Activated CD8-positive, alpha-beta memory T cell treated with anti-CD3 and anti-CD28 coated beads for 36 hours (primary cell): ENCODE measurements at regions not wholly inside any gene's neighbourhood (a gene's known extent, or its start where the extent isn't known, plus 50 kb on each side); places are given as distances from the start of the nearest gene placed in this dataset.

ENCODE experiments used
- CTCF ChIA-PET: fragments of 350-600 bp; sonication (Branson Sonifier 250); formaldehyde crosslinking; loops from one replicate; lab custom pipeline; 2021; ENCODE audit warnings: antibody characterized with exemption; lab: Charles Lee
- POLR2A ChIA-PET: fragments of 350-600 bp; sonication (Branson Sonifier 250); formaldehyde crosslinking; loops from one replicate; lab custom pipeline; 2021; ENCODE audit warnings: antibody characterized with exemption; lab: Charles Lee

DNA sequence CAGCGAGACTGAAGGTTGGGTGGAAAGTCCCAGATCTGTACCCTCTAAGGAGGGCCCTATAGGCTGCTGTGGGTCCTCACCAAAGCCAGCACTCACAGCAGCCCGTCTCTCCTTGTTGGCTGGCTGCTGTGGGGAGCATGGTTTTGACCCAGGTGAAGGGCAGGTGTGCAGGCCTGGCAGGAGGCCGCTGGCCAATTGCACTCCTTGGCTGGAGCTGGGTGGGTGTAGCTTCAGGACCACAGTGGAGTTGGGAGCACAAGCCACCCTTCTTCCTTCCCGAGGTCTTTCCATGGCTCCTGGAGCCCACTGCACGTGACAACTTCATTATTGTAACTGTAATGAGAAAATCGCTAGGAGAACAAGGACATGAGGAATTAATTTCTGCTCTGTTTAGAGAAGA is 287.7 kb upstream of the FOXQ1 start:
- ChIA-PET CTCF (no interaction called here), POLR2A (no interaction called here)

DNA sequence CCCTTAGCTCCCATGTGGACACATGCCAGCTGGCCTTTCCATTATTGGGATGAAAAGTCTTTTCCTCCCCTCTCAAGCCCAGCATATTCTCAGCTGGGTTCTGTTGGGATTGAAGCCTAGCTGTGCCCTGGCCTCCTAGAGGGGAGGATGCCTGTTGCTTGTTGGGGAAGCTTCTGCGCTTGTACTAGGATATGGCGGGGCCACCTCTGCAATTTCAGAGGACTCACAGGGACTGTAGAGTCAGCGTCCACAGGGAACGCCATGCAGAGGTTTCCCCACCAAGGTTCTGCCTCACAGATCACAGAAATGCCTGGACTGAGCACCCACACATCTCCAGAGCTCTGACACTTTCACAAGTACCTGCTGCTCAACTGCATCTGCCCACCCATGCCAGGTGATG is 288.7 kb upstream of the FOXQ1 start:
- ChIA-PET CTCF (interaction anchor here (0.6 kb wide), 1 partner anchor 631 kb away, joined by 3 read pairs; no protein-coding TSS in a partner anchor), POLR2A (no interaction called here)

DNA sequence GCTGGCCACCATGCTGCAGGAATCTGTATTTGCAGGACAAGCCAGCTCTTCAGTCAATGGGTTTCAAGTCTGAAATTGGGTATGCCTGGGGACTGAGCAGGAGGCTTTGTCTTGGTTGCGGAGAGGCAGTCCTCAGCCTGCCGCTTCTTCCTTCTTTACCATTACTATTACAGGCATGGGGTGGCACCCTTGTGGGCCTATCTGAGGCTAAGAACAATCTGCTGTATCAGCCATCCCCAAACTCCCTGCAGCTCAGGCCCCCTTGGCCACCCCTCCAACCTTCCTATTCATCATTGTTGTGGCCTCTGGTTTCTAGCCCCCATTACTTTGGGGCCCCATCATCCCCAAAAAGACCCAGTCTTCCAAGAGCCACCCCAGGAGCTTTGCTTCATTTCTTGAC is 289.2 kb upstream of the FOXQ1 start:
- POLR2A ChIA-PET = no interaction called here
- CTCF ChIA-PET = no interaction called here

DNA sequence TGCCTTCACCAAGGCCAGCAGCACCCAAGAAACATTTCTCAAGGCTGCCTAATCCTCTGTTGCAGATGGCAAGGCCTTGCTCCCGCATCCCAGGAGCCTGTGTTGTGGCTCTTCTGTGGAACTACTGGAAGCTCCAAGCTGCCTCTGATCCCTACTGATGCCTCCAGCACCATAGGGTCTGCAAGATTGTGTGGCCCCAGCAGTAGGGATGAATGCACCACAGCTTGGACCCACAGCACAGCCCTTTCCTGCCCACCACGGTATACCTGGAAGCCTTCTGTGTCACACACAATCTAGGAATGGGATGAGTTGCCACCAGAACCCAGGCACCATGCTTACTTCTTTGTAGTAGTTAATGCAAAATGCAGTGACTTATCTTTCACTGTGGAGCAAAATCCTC is 291.1 kb upstream of the FOXQ1 start:
- POLR2A ChIA-PET = no interaction called here
- CTCF ChIA-PET = no interaction called here

DNA sequence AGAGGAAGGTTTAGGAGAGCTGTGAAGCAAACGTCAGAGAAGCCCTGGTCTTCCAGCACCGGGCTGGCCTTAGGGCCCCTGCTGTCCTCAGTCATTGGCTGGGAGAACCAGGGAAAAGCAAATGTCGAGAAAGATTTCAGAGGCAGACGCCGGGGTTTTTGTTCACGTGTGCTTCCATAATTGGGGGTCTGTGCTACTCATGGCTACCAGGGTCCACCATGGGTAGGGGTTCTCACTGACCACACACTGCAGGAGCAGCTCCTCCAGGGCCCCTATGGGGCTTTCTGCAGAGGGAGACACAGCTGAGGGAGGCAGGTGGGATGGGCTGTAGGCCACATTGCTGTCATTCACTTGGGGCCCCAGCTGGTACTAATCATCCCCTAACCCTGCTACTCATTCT is 291.8 kb upstream of the FOXQ1 start:
- ChIA-PET POLR2A (no interaction called here), CTCF (no interaction called here)

DNA sequence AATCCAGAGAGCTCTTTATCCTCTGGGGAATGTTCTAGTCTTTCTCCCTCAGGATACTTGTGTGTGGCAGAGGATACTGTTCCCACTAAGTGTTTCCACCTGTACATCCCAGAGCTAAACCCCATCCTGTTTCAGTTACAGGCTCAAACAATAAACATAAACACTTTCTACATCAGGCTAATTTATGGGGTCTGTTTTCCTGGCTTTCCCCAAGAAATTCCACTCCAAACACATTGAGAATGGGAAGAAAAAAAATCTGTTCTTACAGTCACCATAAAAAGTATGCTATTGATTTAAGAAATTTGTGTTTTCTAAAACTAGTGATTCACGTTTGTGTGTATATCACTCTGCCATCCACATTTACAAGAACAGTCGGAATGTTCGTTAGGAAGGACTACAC is 293.9 kb upstream of the FOXQ1 start:
- POLR2A ChIA-PET = no interaction called here

DNA sequence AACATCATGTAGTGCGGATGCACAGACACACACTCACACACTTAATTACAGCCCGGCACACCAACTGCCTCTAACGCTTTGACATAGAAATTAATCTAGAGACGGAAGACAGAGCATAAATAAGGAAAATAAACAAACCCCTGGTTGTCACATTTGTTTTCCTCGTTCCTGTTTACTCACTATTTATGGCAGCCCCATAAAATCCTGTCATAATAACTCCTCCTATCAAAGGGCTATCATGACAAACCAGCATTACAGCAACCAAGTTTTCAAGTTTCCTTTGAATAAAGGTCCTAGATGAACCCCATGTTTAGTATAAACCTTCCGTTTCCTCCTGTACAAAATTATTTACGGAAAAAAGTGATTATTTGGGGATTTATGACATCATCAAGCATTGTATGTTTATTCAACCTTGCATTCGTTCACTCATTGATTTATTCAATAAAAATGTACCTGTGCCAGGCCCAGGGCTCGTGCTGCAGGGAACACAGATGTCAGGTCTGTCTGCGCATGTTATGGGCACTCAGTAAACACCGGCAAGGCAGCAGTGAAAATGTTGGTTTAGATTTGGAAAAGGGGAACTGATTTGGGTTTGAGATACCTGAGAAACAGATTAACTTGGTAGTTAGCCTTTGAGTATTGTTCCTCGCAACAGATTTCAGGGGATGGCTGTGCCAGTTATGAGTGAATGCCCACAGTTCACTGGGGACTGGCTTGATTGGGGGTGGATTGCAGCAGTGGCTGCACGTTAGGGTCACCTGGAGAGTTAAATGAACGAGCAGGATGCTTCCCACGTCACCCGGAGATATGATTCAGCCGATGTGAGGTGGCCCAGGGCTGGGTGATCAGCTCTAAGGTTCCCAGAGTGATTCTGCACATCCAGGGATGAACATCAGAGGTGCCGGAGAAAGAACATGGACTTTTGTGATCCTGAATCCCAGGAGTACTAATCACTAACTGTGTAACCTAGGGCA is 295.3 kb upstream of the FOXQ1 start:
- POLR2A ChIA-PET = no interaction called here
- CTCF ChIA-PET = no interaction called here

More for the DNA sequence above, 293.9 kb upstream of the FOXQ1 start:
- CTCF ChIA-PET = no interaction called here

DNA sequence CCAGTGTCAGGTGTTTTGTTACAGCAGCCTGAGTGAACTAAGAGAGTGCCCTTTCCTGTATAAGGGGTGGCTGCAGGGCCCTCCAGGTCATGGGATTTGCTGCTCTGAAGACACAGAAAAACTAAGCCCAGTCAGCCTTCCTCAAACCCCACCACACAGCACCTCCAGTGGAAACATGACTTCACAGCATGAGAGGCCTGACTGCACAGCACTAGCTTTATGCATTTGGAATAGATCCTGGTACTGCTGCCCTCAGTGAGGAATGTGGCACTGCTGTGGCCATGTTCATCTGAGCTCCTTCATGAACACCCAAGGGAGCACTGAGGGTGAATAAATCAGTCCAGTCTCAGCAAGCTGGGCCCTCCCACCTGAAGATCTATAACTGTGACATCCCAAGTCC is 296.1 kb upstream of the FOXQ1 start:
- ChIA-PET POLR2A (no interaction called here), CTCF (no interaction called here)

DNA sequence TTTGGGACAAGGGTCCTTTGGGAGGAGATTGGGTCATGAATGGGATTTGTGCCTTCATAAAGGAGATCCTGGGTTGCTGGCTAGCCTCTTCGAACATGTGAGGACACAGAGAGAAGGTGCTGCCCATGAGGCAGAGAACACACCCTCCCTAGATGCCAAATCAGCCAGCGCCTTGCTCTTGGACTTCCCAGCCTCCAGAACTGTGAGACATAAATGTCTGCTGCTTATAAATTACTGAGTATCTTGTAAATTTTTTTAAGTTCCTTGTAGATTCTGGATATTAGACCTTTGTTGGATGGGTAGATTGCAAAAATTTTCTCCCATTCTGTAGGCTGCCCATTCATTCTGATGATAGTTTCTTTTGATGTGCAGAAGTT is 297.5 kb upstream of the FOXQ1 start:
- ChIA-PET CTCF (no interaction called here), POLR2A (no interaction called here)

DNA sequence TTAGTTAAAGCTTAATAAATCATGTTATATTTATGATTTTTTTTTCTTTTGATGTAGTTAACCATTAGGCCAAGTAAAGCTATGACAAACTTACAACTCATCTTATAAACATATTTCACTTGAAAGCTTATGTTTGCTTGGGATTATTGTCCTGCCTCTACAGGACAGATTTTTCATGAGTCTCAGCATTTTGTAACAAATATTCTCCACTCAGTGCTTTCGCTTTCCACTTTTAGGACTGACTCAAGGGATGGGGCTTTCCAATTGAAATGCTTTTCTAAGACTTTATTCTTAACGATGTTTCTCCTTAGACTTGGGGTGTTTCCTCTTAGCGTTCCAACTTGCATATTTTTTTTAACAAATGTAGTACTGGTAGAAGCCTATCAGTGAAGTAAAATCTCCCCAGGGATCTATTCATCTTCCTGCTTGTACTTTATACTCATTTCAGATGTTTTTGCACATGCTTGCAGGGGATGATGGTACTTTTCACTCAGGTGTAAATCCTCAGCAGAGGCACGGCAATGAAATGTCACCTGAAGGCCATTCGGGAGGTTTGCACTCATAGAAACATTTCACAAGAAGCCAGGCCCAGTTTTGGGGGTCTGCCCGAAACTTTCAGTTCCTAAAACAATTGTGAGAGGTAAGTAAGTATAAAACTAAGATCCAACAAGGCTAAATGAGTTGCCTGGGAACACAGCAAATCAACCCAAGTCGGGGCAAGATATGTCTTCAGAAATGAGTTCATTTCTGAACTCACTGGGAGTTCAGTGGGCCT is 298.1 kb upstream of the FOXQ1 start:
- POLR2A ChIA-PET = no interaction called here
- CTCF ChIA-PET = no interaction called here

DNA sequence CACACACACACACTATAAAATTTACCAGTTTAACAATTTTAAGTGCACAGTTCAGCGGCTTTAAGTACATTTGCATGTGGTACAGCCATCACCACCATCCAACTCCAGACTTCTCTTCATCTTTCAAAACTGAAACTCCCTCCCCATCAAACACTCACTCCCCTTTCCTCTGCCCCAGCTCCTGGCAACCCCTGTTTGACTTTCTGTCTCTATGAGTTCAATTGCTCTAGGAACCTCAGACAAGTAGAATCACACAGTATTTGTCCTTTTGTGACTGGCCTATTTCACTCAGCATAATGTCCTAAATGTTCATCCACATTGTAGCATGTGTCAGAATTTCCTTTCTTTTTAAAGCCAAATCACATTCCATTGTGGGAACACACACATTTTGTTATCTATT is 302.8 kb upstream of the FOXQ1 start:
- ChIA-PET CTCF (no interaction called here), POLR2A (no interaction called here)

DNA sequence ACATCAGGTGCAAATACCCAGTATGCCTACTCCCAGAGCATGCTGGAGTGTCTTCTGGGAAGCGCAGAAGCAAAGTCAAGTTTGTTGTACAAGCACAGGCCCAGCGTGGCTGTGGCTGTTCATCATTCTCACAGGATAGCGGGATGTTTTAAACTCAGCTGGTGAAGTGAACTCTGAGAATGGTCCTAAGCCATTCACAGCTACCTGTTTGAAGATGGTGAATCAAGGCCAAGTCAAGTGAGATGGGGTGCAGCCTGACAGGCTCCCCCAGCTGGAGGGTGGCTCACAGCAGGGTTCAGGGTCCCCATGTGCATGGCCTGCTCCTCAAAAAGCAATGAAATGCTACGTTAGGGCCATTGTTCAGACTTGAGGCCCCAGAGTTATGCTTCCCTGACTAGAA is 304.7 kb upstream of the FOXQ1 start:
- ChIA-PET POLR2A (no interaction called here), CTCF (no interaction called here)

DNA sequence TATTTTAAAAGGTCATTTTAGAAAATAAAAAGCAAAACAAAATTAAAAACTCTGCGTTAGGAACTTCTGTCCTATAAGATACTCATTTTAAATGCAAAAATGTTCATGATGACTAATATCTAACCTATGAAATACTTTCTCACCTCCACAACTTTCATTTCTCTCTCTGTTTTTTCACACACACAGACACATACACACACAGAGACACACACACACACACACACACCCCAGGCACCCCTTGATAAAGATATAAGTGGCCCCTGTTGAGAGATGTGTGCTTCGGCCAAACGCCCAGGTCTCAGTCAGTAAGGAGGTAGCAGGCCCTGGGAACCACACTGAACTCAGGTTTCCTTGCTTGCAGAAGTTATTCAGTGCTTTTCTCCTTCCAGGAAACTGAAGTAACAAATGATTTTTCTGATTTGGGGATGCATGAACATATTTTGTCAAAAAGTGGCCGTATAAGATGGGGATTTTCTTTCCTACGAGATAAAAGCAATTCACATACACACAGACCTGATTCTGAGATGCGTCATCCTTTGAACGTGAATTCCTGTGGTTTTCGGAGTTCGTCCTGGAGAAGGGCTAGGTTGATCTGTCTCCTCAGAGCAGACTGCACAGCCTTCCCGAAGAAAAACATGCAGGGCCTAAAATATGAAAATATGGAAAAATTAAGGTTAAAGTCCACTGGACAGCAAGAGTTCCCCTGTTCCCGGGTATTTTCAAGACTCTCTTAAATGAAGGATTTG is 306.8 kb upstream of the FOXQ1 start:
- POLR2A ChIA-PET = no interaction called here
- CTCF ChIA-PET = no interaction called here

DNA sequence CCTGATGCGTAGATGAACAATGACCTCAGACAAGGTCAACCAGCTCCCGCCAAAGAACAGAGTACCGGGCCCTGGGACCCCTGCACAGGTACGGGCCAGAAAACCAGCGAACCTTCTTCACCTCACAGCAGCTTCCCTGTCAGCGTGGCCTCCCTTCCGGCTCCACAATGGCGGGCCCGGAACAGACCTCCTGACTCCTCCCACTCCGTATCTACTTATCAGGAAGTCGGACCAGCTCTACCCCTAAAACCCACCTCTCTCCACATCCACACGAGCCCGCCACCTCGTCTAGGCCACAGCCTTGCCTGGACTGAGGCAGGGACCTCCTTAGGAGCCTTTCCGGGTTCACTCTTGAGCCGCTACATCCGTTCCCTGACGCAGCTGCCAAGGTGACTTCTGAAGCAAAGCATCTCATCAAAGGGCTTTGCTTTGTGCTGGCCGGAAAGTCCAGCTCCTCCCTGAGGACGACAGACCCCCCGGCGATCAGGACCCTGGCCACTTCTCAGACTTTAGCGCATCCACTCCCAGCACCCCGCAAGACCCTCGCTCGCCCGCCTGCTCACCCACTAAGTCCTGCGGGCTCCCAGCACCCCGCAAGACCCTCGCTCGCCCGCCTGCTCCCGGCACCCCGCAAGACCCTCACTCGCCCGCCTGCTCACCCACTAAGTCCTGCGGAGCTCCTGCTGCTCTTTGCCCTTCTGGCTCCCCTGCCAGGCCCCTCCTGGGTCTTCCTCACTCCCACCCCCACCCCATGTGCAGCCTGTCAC is 308.3 kb upstream of the FOXQ1 start:
- ChIA-PET CTCF (interaction anchor here (0.7 kb wide), 1 partner anchor 520 kb away, joined by 3 read pairs; no protein-coding TSS in a partner anchor), POLR2A (no interaction called here)

DNA sequence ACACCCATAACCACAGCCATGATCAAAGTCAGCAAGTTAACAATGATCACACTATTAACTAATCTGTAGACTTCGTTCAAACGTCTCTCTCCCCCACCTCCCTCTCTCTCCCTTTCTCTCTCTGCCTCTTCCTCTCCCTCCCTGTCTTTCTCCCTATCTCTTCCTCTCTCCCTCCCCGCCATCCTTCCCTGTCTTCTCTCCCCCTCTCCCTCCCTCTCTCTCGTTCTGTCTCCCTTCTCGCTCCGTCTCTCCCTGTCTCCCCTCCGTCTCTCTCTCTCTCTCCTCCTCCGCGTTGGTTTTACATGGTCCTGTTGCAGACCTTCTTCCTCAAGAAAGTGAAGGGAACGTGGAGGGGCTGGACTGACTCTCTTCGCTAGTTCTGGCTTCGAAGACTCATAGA is 308.9 kb upstream of the FOXQ1 start:
- CTCF ChIA-PET = no interaction called here
- POLR2A ChIA-PET = no interaction called here

DNA sequence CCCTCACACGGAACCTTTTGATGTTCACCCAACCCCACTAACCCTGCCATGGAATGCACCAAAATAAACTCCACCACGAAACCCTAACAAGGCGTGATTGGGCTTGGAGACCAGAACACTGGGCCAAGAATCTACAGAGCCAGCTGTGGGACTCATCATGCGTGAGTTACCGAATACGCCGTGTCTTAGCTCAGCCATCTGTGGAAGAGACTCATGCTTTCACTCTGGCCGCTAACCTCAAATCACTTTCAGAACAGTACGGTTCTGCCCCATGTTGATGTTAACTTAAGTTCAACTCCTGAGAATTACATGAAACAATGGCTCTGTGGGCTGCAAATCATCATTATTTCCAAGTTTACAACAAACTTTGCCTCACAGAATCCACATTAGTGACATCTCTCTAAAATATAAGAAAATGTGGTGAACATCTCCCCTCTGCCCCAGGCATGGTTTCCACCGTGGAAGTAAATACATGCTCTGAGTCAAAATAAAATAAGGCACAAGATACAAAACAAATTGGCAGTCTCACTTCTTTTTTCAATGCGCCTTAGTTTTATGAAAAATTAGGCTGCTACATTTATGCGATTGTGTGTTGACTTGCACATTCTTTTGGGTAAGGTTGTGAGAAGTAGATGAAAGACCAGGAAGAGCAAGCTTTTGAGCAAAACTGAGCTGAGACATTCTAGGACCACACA is 308.9 kb upstream of the EXOC2 start:
- ChIA-PET CTCF (no interaction called here), POLR2A (no interaction called here)

DNA sequence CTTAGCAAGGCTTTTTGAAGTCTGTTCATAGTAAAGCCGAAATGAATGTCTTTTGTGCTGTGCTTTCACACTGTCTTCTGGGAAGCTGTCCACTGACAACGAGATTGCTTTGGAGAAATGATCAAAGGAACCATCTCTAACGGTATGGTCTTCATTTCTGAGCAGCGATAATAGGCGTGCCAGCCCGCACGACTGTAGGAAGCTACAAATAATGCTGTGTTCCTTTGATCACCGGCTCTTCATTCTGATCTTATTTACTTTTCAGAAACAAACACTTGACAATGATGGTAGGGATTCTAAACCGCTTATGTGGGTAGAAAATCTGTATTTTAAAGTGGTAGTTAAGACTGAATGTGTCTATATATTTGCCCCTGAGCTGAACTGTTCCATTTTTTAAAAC is 306.6 kb upstream of the EXOC2 start:
- ChIA-PET POLR2A (no interaction called here), CTCF (no interaction called here)

DNA sequence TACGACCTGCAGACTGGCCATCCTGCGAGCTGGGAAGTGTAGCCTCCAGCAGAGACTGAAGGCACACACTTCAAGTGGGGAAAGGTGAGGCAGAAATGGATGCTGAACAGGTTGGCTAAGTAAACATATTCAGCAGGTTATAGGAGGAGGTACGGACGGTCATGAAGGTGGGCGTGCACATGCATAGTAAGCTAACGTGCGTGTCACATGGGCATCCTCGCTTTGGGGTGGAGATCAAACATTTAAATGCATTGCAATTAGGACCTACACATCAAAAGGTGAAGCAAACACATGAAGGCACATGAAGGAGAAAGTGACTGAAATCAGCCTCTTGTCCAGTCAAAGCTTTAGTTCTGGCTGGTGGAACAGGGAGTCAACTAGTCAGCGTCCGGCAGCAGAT is 305.6 kb upstream of the EXOC2 start:
- ChIA-PET POLR2A (no interaction called here), CTCF (no interaction called here)
